NCI-H510A treated with DMSO at 0.1 percent for 48 hours (cell line): ENCODE measurements at regions not wholly inside any gene's neighbourhood (a gene's known extent, or its start where the extent isn't known, plus 50 kb on each side); places are given as distances from the start of the nearest gene placed in this dataset.
A peak's percentile ranks its signal among the peaks of the same experiment; 100 is the strongest.

ENCODE experiments used
- DNase-seq: peaks from one replicate; lab custom pipeline; 2025; lab: John Stamatoyannopoulos, UW

GRCh38 chr5:38753141-38753540 is 92.7 kb upstream of the OSMR start:
- no peak for DNase-seq

GRCh38 chr5:38753776-38754175 is 92.0 kb upstream of the OSMR start:
- no peak for DNase-seq

GRCh38 chr5:38755181-38755580 is 90.6 kb upstream of the OSMR start:
- no peak for DNase-seq

- DNase-seq = peak; percentile 38
Measured at GRCh38 chr5:38756068-38756467, 89.7 kb upstream of the OSMR start.

- DNase-seq = no peak
Measured at GRCh38 chr5:38757451-38758245, 88.2 kb upstream of the OSMR start.

GRCh38 chr5:38758774-38759600 is 86.8 kb upstream of the OSMR start:
- DNase-seq = peak; percentile 87

- no peak for DNase-seq
Measured at GRCh38 chr5:38764937-38765391, 80.8 kb upstream of the OSMR start.

- no peak for DNase-seq
Measured at GRCh38 chr5:38765399-38765861, 80.4 kb upstream of the OSMR start.

- no peak for DNase-seq
Measured at GRCh38 chr5:38766151-38766550, 79.7 kb upstream of the OSMR start.

GRCh38 chr5:38768412-38769211 is 77.2 kb upstream of the OSMR start:
- DNase-seq = no peak

GRCh38 chr5:38772471-38772870 is 73.3 kb upstream of the OSMR start:
- no peak for DNase-seq

GRCh38 chr5:38775218-38775840 is 70.5 kb upstream of the OSMR start:
- no peak for DNase-seq

- no peak for DNase-seq
Measured at GRCh38 chr5:38776149-38776896, 69.5 kb upstream of the OSMR start.

- DNase-seq = no peak
Measured at GRCh38 chr5:38777111-38777510, 68.7 kb upstream of the OSMR start.

- DNase-seq = no peak
Measured at GRCh38 chr5:38780316-38780715, 65.5 kb upstream of the OSMR start.

GRCh38 chr5:38780945-38781344 is 64.9 kb upstream of the OSMR start:
- DNase-seq = peak; percentile 26

- no peak for DNase-seq
Measured at GRCh38 chr5:38782180-38782835, 63.5 kb upstream of the OSMR start.

GRCh38 chr5:38783011-38783561 is 62.7 kb upstream of the OSMR start:
- DNase-seq = peak; percentile 99

- DNase-seq = peak; percentile 75
Measured at GRCh38 chr5:38789134-38789533, 56.7 kb upstream of the OSMR start.

- peak; percentile 63 for DNase-seq
Measured at GRCh38 chr5:38789777-38790176, 56.0 kb upstream of the OSMR start.
